Right hindlimb (tissue), 1 donor: ENCODE measurements at regions not wholly inside any gene's neighbourhood (a gene's known extent, or its start where the extent isn't known, plus 50 kb on each side); places are given as distances from the start of the nearest gene placed in this dataset.

Source experiments
- DNase-seq: peaks from one replicate; pipeline ENCODE4 v3.0.0-alpha.2; 2018

DNA sequence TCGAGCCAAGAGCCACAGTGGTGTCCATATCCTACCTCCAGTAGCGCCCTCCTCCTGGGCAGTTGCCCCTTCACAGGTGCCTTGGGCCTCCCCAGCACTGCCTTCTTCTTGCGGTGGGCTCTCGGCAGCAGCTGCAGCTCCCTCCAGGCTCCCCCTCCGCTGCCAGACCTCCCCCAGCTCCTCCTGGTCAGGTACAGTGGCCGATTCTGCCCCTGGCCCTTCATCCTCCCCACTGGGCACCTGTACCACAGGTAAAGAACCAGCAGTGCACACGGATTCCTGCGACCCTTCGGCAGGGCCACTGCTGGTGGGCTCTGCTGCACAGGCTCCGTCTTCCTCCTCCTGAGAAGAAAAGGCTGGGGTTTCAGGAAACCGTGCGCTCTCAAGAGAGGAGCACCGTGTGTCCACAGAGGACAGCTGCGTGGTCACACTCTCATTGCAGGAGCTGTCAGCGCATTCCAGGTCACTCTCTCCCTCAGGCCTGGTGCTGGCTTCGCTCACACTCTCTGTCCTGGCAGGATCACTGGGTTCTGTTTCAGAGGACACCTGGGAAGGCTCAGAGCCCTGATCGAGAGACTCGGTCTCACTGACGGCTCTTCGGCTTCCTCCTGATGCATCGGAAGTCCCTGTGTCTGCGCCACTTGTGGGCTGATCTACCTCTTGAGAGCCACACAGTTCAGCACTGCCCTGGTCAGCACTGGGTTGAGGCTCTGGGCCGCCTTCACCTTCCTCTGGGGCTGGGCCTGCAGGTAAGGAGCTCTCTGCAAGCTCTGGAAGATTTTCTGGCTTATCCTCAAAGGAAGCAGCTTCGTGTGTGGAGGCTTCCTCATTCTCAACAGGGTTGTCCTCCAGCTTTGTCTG, 147.4 kb upstream of the STK17B start:
- DNase-seq: no peak

DNA sequence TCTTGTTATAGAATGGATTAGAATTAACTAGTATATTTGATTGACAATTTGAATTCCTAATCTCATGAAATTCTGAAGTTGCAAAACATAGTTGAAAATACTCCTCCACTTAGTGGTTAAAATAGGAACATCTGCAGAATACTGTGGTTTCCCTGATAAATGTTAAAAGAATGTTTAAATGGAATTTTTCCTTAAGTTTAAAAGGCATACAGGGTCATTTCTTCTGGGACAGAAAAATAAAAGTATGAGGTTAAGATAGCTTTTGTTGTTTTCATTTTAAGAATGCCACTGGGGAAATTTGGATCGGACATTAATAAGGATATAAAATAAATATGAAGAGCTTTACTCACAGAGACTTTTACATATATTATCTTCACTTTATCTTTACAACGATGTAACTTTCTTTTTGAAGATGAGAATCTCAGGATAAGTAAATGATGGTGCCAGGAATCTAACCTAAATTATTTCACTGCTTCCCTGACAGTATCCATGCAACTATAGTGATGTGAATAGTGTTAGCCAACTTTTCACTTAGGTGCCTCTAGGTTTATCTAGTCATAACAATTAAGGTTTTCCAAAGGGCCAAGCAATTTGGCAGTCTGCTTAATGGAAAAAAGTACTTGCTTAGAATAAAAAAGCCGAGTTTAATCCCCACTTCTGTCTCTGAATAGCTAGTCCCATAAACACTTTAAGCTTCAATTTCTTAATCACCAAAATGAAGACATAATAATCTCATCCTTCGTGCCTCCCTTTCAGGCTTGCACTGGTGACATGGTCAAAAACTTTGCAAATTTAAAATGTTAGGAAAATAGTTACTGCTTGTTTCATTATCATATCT, 151.8 kb upstream of the STK17B start:
- DNase-seq: no peak

DNA sequence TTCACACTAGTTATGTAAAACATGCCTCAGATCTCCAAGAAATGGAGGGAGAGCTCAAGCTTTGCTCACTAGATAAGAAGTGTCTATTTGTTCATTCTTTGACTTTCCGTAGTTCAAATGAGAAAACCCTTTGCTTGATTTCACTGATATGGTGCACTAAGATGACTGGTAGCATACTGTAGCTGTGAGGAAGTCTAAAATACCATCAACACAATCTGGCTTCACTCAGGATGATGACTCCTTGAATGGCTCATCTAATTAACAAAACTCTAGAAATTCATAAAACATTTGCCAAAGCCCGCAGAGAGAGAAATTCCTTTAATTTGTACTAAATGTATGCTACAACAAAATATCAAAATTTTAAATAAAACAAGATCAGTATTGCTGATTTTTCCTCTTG, 152.8 kb upstream of the STK17B start:
- DNase-seq: no peak

DNA sequence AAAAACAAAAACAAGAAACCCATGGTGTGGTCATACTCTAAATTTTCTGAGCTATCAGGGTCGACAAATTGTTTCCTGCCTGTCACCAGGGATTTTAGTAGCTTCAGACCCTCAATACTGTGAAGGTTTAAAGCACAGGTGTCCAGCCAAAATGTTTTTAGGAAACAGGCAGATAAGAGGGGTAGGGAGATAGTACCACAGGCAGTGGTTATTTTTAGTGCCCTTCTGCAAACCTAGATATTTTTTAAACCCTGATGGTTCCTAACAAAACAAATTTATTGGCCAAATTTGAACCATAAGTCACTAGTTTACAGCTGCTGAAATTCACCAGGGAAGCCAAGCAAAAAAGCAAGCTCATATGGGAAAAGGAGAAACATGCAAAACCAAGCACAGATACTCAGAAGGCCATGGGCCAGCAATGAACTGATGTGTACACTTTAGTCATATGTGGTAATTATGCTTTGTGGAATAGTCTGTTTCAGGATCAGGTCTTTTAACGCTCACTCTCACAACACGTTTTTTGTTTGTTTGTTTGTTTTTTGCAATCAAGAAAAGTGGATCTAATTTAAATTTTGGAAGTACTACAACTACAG, 156.8 kb upstream of the STK17B start:
- DNase-seq: no peak

DNA sequence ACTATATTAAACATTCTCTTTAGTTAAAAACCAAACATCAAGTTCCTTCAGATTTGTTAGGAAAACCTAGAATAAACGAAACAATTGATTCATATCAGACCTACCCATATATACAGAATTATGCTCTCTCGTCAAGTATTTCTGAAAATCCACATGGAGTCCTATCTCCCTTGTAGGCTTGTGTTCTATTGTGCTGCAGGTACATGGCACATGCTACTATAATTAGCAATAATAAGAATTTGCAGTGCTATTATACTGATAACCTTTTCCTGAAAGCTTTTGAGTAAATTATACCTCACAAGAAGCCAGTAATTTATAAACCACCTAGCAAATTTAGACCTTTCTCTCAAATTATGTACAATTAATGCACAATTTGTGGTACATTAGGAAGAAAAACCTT, 158.6 kb upstream of the STK17B start:
- no peak for DNase-seq

DNA sequence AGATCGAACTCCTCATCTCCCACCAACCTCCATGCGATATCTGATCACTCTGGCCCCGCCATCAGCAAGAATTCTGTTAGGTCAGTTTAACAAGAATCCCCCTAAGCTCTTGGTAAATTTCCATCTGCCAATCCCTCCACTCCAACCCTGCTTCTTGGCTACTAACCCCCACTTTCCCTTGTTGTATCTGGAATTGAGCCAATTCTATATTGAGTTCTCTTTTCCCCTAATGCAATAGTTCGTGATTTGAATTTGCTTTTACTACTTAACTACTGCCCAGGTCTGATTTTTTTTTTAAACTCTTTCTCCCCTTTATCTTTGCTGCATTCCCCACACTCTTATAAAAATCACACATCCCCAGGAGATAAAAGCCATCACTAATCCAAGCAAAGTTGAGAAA, 159.3 kb upstream of the STK17B start:
- DNase-seq: no peak

DNA sequence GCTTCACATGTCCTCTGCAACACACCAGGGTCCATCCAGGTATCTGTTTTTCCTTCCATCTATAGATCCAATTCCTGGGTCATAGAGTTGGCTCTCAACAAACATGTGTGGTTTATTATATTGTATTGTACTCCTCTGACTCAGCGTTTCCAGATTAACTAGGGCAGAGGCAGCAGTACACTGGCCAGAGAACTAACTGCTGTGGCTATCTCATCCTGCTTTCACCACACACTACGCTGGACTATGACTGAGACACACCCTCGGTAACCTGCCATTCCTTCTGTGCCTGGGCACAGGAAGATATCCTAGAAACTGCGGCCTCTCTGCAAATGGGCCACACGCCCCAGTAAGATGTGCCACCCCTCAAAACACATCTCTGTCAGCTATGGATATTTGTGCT, 159.8 kb upstream of the STK17B start:
- no peak for DNase-seq

DNA sequence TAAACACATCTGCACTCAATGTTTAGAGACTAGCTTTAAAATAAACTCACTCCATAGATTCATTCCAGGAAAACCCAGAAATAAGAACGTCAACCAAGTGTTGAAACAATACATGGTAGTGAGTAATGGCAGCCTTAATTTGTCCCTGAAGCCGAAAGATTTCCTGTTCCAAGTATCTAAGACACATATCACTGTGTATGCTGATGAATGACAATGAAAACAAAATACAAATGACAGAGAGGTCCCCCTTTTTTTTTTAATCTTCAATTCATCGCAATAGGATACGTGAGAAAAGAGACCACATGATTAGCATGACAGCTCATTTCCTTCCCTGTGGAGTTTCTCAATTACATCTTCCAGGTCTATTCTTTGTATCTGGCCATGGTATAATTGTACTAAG, 160.5 kb upstream of the STK17B start:
- no peak for DNase-seq

DNA sequence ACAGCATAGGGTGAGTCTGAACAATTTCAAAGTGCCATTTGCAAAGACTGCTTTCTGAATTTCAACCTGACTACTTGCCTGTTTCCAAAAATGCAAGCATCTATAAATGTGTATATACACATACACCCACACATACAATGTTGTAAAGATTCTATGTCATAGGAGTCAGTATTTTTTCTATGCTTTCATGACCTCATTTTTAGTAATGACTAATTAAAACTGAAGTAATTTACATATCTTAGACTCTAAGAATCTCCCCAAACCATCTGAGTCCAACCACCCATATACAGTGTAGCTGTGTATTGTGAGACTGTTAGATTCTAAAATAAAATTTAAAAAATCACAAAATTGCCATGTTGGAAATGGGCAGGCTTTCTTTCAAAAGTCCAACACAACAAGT, 162.0 kb upstream of the STK17B start:
- no peak for DNase-seq

DNA sequence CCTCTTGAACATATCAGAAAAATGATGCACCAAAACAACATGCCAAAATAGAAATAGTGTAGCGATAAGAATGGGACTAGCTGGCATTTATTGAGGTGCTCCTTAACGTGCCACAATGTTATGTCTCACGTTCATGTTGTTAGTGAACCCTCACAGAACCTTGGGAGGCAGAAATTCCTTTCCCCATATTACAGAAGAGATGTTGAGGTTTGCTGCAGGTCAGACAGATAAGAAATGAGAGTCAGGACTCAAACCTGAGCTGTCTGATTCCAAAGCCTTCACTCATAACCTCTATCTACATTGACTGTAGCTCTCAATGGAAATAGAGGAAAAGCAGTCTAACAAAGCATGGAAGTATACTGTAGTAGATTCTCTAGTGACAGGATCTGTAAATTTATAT, 163.3 kb upstream of the STK17B start:
- no peak for DNase-seq

DNA sequence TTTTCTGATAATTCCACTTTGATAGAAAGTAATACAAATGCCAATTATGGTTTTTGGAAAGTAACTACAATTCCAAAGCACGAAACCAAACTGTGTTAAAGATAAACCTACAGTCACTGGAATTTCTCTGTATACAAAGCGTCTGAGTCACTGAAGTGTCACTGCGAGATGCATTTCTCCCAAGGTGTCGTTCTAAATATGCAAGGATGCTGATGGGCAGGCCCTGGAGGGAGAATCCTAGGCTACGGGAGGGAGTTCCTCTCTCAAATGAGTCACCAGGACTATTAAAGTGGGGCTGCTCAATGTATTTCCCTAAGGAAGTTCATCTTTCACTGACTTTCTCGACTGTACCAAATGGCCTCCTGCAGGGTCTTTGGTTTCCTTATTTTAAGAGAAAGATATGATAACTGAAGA, 163.8 kb upstream of the STK17B start:
- no peak for DNase-seq

DNA sequence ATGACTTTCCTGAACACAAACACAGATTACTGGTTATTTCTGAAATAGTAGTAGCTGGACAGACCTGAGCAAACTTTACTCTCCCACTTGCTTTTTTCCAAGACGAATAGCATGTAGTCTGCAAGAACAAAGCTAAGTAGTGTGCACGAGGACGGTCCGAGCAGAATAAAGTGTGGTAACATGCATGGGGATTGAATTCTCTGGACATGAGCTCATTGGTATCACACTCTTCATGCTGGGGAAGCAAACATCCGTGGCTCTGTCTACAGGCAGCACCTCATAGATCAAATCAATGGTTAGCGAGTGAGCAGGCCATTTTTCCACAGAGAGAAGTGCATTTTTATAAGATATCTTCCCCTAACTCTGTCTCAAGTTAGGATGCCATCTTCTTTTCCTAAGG, 164.8 kb upstream of the STK17B start:
- no peak for DNase-seq

DNA sequence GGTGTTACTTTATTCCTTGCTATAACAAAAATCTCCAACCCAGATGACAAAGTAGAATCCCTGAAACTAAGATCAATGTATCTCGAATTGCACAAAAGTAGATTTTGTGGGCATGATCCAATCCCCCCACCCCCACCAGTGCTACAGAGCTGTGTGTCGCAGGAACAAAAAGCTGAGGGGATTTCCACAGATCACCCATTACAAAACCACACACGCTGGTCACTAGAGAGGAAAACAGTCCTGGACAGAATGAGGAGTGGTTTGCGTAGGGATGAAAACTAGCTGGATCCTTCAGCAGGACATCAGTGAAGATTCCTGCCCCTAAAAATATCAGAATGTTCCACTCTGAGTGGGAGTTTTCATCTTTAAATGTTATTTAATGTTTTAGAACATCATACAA, 165.3 kb upstream of the STK17B start:
- no peak for DNase-seq

DNA sequence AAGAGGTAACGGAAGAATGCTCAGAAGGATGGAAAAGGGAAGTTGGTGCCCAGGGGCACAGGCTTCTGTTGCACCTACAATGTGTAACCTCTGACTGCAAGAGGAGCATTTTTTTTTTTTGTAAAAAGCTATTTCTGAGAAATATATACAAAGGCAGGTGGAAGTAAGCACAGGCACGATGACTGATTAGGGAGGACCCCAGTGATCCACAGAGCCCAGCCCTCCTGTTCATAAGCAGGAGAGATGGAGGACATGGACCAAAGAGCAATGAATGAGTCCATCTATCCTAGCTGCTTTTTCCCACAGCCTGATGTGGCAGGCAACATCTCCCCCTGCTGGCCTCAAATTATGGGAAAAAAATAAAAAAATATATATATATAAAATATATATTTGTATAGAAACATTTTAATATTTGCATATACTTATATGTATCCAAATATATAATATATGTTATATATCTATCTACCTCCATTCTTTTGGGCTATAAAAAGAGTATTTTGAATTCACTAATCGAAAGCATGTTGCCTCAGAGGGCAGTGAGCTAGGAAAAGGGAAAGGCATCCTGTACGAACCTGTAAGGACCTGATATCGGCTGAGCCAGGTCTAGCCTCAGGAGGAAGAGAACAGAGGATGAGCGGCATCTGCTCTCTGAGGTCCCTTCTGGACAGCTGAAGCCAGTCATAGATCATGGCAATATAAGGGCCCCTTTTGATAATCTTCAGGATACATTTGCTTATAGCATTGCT, 166.0 kb upstream of the STK17B start:
- DNase-seq: no peak

DNA sequence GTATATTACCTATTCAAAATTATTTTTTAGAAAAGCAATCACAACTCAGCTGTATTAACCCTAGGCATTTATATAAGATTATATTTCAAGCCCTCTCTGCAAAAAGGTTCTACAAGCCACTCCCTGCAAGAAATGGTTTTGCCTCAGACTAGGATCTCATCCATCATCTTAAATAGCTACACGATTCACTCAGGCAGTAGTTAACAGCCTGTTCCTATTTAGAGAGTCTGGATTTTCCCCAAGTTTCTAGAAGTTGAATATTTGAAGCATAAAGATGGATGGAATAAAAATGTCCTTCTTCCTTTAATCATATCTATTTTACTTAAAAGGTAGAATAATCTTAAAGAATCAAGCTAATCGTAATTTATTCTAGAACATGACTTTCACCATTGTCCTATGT, 167.1 kb upstream of the STK17B start:
- no peak for DNase-seq

DNA sequence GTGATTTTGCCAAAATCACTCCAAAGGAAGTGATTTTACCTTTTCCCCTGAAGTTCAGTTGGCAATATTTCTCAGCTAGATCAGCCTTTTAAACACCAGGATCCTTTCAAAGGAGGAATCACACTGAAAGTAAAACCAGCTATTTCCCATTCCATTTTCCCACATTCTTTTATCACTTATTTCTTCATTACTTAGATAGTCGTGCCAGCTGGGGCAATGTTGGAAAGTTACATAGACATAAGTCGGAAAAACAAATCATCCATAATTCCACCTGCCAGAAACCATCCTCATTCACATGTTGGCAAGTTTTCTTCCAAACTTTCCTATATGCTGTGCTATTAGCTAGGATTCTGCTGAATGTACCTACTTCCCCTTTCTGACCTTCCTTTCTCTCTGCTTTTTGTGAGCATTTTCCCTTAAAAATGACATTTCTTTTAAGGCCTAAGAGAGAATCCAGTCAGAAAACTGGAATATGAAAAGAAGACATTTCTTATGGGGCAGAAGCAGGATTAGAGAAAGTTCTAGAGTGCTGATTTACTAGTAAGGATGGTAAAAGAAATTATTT, 170.0 kb upstream of the STK17B start:
- no peak for DNase-seq

DNA sequence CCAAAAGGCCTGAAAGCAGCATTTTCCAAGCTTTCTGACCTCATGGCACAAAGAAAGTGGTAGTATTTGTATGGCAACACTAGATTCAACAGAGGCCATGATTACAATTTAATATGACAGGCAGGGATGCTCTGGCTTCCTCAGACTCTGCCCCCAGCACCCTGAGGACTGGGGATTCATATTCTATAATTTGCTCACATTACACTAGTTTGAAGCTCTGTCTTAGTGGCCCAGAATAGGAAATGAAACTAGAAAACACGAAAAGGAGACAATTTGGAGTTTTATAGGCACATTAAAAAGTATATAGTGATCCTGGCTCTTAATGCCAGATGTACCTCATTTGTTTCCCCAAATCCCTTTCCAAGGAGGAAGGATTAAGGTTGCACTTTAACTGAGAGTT, 173.0 kb upstream of the STK17B start:
- DNase-seq: no peak

DNA sequence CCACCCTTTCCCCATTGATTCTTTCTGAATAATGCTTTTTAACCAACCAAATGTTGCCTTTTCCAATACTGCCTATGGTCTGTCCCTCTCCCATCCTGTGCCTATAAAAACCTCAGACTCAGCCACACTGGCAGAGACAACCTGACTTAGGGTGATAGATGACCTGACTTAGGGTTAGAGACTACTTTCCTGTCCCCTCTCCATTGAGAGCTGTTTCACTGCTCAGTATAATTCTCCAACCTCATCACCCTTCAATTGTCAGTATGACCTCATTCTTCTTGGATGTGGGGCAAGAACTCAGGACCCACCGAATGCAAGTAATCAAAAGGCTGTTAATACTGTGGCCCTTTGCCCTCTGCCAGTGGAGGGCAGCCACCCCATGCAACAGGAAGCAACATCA, 182.3 kb upstream of the STK17B start:
- DNase-seq: no peak

DNA sequence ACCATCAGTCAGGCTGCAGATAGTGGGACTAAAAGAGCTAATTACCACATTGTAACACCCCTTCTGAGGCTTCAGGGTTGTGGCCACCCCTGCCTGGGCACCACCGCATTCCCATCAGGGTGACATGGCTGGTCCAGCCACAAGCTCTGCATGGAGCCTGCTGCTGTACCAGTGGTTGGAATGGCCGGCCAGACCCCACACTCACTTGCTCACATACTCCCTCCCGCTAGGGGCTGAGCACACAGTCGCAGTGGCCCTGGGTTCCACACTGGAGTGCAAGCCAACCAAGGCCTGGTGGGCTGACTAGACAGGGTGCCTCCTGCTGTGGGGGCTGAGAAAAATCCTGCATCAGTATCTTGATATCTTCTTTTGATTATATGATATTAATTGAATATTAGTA, 182.8 kb upstream of the STK17B start:
- no peak for DNase-seq

DNA sequence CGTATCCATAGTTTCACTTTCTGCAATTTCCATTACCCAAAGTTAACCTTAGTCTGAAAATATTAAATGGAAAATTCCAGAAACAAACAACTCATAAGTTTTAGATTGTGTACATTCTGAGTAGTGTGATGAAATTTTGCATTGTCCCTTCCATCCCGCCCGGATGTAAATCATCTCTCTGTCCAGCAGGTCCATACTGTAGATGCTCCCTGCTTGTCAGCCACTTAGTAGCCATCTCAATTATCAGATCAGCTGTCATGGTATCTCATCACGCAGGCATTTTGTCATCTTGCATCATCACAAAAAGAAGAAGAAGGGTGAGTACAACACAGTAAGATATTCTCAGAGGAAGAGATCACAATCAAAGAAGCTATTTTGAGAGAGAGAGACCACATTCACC, 185.0 kb upstream of the STK17B start:
- no peak for DNase-seq

DNA sequence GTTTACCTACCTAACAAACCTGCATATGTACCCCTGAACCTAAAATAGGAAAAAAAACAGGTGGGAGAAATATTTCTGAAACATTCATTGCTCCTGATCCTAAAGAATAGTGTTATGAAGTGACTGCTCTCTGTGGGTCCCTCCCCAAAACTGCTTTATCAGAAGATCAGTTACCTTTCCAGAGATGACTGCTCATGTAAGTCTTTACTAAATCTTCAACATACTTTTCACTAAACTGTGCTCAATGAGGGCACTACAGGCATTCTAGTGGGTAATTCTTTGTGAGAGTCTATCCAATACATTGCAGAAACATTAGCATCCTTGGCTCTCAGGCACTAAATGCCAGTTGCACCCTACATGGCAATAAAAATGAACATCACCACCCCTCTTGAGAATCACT, 189.3 kb upstream of the STK17B start:
- no peak for DNase-seq

DNA sequence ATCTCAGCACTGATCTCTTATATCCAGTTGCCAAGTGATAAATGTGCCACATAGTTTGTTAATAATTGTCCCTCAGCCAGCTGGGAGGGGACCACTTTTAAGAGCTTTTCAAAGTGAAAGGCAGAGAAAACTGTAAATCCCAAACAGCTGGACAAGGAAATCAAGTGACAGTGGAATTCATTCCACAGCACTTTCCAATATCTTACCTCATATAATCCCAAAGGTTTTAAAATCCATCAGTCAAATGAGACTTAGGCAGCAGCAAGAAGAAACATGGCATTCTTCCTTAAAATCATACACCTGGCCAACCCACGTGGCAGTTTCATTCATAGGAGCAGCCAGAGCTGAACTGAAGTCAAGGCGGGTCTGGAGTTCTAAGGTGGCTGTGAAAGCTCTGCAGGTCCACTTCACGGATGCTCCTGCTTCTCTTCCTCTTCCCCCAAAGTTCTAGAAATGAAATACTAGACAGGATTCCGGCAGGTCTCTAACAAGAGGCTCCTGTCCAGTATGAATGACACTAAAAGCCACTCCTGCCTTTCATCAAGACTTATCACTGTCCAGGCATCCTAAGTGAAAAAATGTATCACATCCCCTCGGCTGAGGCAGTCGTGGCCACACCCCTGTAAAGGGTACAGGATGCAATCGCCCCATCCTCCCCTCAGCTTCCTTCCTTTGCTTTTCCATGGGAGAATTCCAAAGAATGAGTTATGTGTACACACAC, 190.4 kb upstream of the STK17B start:
- DNase-seq: peak; percentile 27
